GOT3 (cell line): ENCODE measurements at regions not wholly inside any gene's neighbourhood (a gene's known extent, or its start where the extent isn't known, plus 50 kb on each side); places are given as distances from the start of the nearest gene placed in this dataset.
A peak's percentile ranks its signal among the peaks of the same experiment; 100 is the strongest.

Experiments
- DNase-seq: peaks from one replicate; lab custom pipeline; 2025; ENCODE audit warnings: mixed read lengths; lab: John Stamatoyannopoulos, UW

DNA sequence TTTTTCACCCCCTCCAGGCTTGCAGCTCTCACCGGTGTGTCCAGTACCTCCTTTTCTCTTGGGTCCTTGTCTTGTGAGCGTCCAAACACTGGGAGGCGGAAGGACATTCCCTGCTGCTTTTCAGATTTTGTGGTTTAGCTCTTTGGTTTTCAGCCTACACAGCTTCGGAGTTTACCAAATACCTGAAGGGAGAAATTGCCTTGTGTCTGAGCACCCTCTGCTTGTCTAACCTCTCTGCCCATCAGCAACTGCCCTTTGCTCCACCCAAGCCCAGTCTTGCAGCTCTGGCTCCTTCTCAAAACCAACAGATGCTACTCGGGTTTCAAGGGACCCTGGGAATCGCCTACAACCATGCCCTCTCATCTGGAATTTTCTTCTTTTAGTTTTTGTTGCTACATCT is 519.1 kb upstream of the IGFBP3 start:
- no peak for DNase-seq

DNA sequence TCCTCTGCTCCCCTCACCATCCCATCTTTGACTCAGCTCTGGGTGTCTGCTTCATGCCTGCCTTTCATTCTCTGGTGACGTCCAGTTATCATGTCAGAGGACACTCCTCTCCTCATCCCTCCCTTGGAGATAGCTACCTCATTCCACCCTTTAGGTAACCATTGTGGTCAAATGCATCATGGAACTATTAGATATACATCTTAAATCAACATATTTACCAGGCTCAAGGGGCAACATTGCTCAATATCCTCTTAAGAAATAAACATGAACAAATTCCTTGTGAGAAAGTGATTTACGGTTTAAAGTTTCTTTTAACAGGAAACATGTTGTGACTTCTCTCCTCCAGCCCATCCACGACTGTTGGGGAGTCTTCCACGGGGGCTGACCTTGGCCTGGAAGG is 511.6 kb upstream of the IGFBP3 start:
- no peak for DNase-seq

DNA sequence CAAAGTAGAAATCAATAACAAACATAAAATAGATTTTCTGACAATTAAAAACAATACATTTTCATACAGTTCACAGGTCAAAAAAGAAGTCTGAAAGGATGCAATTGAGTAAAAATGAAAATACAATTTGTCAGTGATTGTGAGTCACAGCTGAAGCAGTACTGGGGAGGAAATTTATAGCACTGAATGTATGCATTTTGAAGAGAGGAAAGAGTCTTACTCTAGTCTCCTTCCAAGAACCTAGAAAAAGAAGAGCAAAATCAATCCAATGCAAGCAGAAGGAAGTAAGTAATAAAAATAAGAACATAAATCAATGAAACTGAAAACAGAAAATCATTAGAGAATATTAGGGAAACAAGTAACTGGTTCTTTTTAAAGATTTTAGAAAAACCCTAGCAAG is 507.2 kb upstream of the IGFBP3 start:
- DNase-seq: no peak

DNA sequence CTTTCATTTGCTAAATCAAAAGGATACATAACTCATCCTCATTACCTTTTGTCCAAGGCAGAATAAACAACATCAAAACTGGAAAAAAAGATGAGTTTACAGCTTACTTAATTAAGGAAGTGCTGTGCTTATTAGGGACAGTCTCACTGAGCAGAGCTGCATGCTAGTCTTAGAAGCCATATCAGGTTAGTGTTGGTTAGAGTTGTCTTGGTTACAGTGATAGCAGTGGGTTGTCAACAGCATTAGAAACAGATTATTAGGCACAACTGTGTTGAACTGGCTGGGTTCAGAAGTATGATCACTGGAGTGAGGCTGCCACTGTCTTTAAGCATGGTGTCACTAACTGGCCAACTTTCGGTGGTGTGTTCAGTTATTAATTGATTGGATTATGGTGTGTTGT is 503.9 kb upstream of the IGFBP3 start:
- no peak for DNase-seq

DNA sequence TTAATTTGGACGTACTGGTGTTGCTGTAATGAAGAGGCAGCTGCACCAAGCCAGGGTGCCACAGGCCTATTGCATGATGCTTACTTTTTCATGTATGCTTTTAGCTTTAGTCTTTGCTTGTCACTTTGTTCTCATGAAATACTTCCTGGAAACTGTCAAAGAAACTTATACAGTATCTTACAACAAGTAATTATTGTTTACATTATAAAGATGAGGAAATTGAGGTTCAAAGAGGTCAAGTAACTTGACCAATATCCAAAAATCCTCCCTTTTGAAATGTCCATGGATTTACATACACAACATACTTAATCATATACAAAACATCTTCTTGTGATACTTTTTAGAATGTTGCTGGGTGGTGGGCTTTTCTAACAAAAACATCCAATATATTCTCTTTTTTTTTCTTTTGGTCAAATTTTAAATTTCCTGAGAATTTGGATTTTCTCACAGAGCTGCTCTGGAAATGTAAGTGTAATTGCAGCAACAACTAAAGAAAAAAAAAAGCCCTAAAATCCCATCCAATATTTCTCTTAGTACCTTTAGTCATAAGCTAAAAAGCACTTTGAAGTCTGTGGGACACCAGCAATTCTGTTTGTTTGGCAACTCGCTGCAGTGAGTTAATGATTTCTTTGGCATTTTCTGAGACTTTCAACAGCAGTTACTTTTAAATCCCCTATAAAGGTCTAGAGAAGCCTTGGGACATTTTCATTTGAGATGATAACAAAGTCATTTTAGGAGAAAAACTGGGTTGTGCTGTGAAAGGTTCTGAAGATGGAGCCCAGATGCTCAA is 500.6 kb upstream of the IGFBP3 start:
- DNase-seq: no peak

DNA sequence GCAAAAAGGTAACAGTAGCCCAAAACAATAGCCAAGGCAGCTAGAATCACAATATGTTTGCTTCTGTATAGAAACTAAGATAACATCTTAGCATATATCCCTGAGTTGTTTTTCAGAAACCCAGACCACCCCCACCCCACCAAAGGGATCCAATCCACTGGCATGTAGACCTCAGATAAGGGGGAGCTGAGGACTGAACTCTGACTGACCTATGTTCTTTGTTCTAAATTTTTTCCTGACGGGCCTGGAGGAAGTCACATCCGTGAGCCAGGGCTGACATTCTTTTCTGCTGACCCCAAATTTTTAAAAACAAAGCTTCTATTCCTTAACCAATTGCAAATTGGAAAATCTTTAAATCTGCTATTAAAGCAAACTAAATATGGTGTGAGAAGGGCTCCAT is 493.9 kb upstream of the IGFBP3 start:
- no peak for DNase-seq

DNA sequence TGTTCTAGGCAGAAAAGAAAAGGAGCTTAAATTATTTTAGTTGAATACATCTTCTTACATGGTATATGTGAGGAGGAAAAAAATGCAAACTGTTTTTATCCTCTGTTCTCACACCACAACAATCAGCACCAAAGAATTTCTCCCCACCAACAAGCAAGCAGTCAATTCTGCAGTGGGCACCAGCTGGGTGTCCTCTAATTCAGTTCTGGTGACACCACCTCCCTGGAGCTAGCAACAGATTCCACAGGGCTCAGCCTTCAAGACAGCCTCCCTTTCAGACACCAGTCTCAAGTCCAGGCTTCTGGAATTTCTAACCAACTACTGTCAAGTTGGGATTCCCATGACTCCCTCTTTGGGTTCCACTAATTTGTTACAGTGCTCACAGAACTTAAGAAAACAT is 490.2 kb upstream of the IGFBP3 start:
- DNase-seq: no peak

DNA sequence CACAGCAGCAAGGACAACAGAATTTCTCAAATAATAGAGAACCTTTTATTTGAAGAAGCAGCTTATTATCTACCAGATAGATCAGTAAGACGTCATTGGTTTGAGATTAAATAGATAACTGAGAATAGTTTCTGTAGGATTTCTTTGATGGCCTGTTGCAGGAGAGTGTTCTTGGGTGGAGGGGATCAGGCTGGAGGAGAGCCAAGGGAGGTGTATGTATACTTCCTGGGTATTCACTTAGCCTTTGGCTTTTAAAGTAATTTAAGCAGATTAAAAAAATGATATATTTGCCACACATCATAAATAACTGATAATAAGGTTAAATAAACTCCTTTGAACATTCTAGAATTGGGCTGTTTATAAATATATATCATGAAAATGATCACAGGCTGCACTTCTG is 486.1 kb upstream of the IGFBP3 start:
- no peak for DNase-seq

DNA sequence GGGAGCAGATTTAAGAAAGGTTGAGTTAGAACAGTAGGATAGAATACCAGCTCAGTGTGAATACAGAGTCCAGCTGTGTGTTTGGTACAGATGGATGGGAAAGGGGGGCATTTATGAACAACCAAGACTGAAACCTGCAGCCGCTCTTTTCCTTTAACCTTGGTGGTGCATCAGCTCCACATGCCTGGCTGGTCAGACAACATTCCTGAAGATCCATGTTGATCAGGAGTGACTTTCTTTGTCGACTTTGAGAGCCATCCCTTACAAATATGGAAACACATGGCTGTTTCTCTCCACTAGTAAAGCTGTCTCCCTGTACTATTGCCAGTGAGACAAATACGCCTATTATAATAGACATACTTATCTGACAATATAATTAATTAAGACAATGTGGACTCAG is 476.5 kb upstream of the IGFBP3 start:
- DNase-seq: no peak

DNA sequence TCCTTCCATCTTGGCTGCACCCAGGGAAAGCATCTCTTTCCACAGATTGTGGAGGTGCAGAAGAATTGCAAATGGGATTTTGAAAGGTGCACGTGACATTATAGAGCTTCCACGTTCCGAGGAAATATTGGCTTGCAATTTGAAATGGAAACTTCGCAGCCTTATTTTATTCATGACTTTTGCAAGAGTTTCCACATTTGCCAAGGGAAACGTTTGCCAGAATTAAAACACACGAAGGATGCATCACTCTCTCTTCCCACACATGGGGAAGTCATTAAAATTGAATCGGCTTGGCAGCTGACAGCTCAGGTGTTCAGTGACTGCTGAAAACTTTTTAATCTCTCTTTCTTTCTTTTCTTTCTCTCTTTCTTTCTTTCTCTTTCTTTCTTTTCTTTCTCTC is 475.4 kb upstream of the IGFBP3 start:
- DNase-seq: no peak

DNA sequence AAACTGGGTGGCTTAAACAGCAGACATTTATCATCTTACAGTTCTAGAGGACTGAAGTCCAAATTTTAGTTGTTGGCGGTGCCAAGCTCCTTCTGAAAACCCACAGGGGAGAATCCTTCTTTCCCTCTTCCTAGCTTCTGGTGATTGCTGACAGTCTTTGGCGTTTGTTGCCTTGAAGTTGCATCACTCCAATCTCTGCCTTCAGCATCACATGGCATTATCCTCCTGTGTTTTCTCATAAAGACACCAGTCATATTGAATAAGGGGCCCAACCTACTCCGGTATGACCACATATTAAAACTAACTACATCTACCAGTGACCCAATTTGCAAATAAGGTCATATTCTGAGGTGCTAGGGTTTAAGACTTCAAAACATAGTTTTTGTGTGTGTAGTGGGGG is 472.1 kb upstream of the IGFBP3 start:
- DNase-seq: no peak

DNA sequence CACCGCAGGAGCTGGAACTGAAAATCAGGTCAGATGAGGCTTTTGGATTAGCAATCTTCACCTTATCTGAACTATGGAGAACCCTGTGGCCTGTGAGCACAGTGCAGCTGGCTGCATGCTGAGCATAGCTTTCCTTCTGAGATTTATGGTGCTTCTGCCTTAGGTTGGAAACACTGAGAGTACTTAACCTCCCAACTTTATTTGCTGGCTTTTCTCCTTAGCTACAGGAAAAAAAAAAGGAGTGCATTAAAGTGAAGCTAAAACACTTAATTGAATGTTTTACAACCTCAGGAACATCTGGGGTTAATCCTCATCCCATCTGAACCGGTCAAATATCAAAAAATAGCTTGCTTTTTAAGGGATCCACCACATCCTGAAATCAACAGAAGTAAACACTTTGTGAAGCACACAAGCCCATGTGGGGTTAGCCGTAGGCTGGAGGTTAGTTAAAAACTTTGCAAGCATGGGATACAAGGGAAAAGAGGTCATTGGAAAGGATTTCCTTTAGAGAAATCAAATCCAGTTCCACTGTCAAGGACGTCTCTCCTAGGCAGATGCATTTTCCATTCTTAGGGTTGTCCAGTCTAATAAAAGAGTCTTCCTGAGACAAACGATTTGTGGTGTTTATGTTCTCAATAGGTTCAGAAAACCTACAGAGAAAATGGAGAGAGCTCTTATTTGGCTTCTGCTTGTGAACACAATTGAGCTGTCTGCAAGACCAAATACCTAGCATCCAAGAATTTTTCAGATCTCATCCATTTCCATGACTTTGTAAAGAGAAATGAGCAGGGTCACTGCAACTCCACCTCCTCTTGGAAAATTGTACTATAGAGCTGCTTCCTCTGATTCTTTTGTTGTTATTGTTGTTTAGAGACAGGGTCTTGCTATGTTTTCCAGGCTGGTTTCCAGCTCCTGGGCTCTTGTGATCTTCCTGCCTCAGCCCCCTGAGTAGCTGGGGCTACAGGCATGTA is 470.4 kb upstream of the IGFBP3 start:
- no peak for DNase-seq

DNA sequence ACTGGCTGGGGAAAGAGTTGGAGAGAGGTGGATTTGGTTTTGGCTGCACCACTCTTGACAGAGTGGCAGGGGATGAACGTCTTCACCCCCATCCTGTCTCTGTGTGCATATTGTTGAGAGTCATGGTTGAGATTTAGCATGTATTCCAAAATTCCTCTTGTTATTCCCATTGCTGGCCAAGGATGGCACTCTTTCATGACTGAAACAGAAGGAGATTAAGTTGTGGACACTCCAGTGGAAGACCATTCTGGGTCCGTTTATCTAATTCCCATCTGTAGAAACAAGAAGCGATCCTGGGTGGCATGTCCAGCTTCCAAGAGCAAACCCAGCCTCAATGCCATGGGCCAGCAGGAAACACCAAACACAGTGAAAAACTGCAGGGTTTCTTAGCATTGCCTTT is 469.0 kb upstream of the IGFBP3 start:
- no peak for DNase-seq

DNA sequence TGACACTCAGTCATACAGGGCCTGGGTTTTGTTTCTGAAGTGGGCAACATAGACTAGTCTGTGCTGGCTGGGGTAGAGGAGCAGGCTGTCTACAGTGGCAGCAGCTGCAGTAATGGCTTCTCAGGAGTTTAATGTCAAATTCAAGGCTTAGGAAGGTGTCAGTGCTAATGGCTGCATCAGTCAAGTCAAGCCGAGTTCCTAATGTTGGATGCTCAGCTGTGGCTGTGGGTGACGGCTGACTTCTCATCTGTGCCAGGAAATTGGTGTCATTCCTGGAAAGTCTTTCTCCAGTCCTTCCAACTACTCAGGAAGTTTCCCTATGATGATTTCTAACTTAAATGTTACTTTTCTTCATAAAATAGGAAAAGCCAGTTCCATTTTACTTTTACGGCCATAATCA is 468.1 kb upstream of the IGFBP3 start:
- DNase-seq: no peak

DNA sequence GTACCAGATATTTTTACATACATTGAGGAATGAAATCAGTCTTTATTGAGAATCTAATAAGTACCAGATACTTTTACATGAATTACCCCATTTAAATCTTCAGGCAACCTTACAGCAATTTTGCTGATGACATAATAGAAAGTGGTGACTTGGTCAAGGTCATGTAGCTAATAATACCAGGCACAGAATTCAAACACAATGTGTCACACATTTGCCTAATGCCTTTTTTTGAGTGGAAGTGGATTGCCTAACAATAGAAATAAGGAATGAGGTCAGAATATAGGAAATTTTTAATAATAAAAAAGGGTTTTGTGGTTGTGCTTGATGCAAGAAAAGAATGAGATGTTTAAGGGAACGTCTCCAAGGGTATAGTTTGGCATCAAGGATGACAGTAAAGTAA is 466.6 kb upstream of the IGFBP3 start:
- no peak for DNase-seq

DNA sequence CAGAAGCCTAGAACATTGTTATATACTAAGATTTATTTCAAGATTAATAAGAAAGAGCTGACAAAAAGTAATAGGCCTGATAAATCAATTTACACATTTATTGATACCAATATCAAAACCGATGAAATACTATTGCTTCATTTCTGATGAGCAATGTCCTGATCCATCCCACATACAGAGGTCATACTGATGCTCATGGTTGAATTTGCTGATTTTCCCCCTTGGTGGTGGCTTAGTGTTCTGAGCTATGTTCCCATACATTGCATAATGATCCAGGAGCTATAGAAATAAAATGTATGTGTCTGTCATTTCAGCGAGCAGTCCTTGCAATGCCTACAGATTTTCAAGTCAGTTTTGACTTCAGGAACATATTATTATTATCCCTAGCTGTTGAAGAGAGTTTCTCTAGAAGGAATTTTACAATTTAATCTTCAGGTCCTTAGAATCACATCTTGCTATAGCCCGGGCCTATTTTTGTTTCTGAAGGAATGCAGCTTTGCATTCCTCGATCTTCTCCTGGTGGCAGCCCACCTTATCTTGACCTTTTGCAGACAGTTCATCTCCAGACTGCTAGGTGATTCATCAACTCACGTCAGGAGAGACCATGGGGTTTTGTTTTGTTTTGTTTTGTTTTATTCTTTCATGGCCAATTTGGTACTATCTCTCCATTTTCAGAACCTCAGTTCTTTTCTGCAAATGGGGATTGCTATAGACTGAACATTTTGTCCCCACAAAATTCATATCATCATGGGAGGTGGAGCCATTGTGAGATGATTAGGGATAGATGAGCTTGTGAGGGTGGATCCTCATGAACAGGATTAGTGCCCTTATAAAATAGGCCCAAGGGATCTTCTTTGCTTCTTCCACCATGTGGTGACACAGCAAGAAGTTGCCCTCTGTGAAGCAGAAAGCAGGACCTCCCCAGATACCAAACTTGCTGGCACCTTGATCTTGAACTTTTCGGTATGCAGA is 465.6 kb upstream of the IGFBP3 start:
- DNase-seq: no peak

DNA sequence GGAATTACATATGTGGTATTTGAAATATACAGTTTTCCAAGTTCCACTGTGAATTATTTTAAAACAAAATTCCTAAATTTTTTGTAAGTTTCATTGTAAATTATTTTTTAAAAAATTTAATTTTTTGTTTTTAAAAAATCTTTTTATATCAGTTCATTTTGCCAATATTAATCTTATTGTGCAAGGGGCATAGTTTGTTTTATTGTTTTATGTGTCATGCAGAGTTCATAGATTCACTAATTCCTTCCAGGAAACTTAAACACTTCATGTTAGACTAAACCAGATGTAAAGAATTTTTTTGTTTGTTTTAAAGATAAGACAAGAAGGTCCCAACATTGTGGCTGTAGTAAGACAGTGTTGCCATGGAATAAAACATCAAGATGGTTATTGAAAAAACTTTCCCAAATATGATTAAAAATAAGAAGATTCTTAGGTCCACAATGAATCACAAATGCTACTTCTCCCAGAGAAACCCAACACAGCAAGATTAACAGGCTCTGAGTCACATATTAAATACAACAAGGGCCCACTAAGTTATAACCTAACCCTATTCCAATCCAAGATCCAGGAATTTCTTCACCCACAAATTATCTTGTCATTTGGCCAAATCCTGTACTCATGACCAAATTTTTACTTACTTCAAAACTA is 464.7 kb upstream of the IGFBP3 start:
- peak; percentile 10 for DNase-seq

DNA sequence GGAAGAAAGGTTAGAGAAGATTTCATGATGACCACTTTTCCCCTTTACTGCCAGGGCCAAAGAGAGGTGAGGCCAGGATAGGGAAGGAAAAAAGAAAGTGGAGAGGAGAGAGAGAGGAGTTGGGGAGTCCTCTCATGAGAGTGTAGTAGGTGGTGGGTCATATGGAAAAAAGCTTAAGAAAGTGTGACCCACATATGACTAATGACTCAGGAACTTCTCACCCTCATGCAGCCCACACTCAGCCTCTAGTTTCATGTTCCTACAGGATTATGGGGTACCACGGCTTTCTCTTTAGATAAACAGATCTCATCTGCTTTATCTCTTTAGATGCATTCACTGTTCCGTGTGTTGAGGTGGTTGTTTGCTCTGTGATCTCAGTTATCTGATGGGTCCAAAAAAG is 462.5 kb upstream of the IGFBP3 start:
- no peak for DNase-seq

DNA sequence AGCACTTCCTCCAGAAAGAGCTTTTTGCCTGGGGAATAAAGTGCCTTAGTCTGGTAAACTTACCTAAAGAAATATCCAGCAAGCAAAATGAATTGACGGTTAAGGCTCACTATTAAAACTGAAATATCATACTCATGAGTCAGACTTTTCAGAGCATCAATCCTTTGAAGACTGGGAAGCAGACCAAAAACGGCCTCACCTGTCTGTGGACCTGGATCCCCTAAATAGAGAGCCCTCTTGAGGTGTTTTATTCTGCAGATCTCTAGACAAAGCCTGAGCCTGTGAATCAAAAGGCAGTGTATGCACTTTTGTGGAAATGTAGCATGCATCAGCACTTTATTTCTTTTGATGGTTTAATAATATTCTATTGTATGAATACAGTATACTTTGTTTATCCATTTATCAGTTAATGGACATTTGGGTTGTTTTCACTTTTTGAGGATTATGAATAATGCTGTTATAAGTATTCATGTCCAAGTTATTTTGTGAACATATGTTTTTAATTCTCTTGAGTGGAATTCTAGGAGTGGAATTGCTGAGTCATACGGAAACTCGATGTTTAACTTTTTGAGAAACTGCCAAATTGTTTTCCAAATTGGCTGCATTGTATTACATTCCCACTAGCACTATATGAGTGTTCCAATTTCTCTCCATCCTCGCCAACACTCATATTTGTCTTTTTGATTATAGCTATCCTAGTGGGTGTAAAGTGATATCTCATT is 449.0 kb upstream of the IGFBP3 start:
- no peak for DNase-seq

DNA sequence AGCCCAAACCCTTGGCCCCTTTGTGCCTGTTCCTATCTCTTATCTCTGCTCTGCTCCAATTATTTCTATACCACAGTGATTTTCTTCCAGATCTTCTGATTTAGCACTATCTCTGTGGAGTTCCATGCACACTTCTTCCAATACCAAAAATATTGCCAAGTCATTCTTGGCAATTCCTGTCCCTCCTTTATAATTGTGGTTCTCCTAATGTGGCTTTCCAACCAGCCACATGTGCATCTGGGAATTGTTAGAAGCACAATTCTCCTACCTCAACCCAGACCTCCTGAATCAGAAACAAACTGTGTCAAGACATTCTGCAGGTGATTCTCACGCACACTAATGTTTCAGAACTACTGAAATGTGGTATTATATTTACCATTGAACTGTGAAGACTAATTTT is 447.8 kb upstream of the IGFBP3 start:
- DNase-seq: no peak

DNA sequence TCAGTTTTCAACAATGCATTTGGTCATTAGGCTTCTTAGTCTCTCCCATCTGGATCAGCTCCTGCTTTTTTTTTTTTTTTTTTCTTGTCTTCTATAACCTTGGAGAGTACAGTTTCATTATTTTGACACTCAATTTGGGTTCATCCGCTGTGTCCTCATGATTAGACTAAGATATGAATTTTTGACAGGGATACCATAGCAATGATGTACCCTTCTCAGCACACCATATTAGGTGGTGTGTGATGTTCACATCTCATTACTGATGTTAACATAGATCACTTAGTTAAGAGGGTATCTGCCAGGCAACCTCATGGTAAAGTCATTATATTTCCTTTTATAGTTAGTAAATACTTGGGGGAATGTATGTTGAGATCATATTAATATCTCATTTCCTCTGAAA is 445.5 kb upstream of the IGFBP3 start:
- no peak for DNase-seq
